Upper lobe of right lung (tissue), 1 donor: ENCODE measurements at regions not wholly inside any gene's neighbourhood (a gene's known extent, or its start where the extent isn't known, plus 50 kb on each side); places are given as distances from the start of the nearest gene placed in this dataset.
A peak's percentile ranks its signal among the peaks of the same experiment; 100 is the strongest.

Experiments used
- ATAC-seq: fragments of 200-7000 bp; cut with Tn5 transposase; one replicate; pipeline ENCODE4 v1.9.1; 2020; ENCODE audit warnings: mild to moderate bottlenecking, moderate library complexity
- DNase-seq: peaks from one replicate; pipeline ENCODE4 v3.0.0-alpha.2; 2020
- H3K27ac ChIP-seq: fragments of 200-600 bp; one replicate; pipeline ENCODE4 v1.8.0; 2022
- H3K27me3 ChIP-seq: fragments of 200-600 bp; one replicate; pipeline ENCODE4 v1.8.0; 2022; ENCODE audit warnings: mild to moderate bottlenecking
- H3K36me3 ChIP-seq: fragments of 200-600 bp; one replicate; pipeline ENCODE4 v1.8.0; 2022
- H3K4me1 ChIP-seq: fragments of 200-600 bp; one replicate; pipeline ENCODE4 v1.8.0; 2022
- H3K4me3 ChIP-seq: fragments of 200-600 bp; one replicate; pipeline ENCODE4 v1.8.0; 2022; ENCODE audit warnings: mild to moderate bottlenecking
- H3K9me3 ChIP-seq: fragments of 200-600 bp; one replicate; pipeline ENCODE4 v1.8.0; 2022
- intact Hi-C: fragments of 100-400 bp; cut with DNase I; formaldehyde crosslinking; loops from one replicate; pipeline ENCODE4 v1.11.0; 2022
- TF ChIP-seq, protein P1 (sequence below): fragments of 200-600 bp; IDR thresholded peaks from one replicate; pipeline ENCODE4 v1.8.0; 2022; ENCODE audit warnings: antibody characterized with exemption
- donor health status: DM: no; HTN: yes; CAD: no; lungs with severe emphysema.

DNA sequence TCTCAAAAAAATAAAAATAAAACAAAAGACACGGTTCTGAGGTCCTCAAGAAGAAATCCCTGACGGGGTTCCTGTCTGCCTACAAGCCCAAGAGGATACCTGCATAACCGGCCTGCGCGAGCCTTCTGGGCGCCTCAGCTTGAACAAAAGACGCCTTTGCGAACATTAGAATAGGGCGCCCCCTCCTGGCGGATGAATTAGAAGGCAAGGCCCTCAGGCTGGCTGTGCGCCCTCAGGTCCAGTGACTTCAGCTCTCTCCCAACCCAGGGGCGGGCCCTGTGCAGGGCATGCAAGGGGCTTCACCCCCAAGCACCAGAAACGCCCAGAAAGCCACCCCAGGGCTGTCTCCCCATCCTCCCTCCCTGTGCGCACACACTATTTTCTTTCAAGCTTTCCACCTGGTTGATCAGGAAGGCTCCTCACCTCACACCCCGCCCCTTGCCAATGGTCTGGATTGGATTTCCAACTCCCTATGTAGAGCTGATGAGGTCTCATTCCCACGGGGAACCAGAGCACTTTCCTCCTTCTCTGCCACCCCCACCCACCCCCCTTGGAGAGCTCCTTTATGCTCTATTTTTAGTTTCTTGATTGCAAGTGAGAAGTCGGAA lies 273.3 kb downstream of the BUD13 start:
- H3K27ac ChIP-seq: no peak overlapping the region
- H3K36me3 ChIP-seq: no peaks in the 10 kb centered on the region
- peaks cover 29% of the 10 kb centered on the region for H3K27me3 ChIP-seq
- TF ChIP-seq, protein P1, sequence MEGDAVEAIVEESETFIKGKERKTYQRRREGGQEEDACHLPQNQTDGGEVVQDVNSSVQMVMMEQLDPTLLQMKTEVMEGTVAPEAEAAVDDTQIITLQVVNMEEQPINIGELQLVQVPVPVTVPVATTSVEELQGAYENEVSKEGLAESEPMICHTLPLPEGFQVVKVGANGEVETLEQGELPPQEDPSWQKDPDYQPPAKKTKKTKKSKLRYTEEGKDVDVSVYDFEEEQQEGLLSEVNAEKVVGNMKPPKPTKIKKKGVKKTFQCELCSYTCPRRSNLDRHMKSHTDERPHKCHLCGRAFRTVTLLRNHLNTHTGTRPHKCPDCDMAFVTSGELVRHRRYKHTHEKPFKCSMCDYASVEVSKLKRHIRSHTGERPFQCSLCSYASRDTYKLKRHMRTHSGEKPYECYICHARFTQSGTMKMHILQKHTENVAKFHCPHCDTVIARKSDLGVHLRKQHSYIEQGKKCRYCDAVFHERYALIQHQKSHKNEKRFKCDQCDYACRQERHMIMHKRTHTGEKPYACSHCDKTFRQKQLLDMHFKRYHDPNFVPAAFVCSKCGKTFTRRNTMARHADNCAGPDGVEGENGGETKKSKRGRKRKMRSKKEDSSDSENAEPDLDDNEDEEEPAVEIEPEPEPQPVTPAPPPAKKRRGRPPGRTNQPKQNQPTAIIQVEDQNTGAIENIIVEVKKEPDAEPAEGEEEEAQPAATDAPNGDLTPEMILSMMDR: peak; percentile 61
- intact Hi-C loops: no loop called here
- ATAC-seq: peak; percentile 82
- peak; percentile 86 for DNase-seq
- H3K4me3 ChIP-seq: no peak overlapping the region
- no peaks in the 10 kb centered on the region for H3K9me3 ChIP-seq
- no peaks in the 10 kb centered on the region for H3K4me1 ChIP-seq

DNA sequence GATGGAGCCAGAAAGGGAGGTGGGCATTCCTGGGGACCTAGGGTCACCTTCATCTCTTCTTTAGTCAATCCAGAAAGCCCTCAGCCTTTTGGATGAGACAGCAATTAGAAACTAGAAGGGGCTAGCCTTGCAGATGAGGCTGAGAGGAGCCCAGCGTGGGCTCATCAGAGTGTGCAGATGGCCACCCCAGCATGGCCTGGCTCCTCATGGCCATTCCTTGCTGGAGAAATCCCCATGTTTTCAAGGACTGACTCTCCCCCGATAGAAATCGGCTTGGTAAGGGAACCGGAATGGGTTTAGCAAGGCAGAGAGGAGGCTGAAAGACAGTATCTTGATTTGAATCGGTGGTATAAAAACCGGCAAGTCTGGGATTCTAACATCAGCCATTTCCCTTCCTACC lies 274.6 kb downstream of the BUD13 start:
- no peak for ATAC-seq
- H3K4me1 ChIP-seq: no peaks in the 10 kb centered on the region
- H3K36me3 ChIP-seq: no peaks in the 10 kb centered on the region
- H3K9me3 ChIP-seq: no peaks in the 10 kb centered on the region
- TF ChIP-seq, protein P1: no peak
- H3K27me3 ChIP-seq: peaks cover 29% of the 10 kb centered on the region
- no peak overlapping the region for H3K27ac ChIP-seq
- H3K4me3 ChIP-seq: no peak overlapping the region
- intact Hi-C loops: no loop called here
- no peak for DNase-seq

DNA sequence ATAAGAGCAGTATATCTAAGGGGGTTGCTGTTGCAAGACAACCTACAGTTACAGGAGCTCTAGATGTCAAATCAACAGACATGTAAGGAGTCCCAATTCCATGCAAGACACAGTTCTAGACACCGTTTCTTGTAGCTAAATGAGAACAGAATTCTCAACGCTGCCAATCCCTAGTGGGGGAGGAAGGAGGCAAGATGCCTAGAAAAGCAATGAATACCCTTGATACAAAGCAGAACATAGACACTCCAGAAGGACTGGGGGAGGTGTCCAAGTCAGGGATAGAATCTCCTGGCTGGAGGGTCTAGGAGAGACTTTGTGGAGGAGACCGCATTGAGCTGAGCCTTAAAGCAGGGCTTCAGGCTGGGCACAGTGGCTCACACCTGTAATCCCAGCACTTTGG lies 280.2 kb downstream of the BUD13 start:
- peaks cover 10% of the 10 kb centered on the region for H3K27me3 ChIP-seq
- TF ChIP-seq, protein P1: no peak
- no peaks in the 10 kb centered on the region for H3K9me3 ChIP-seq
- H3K27ac ChIP-seq: no peak overlapping the region
- intact Hi-C loops: no loop called here
- H3K36me3 ChIP-seq: no peaks in the 10 kb centered on the region
- DNase-seq: no peak
- ATAC-seq: no peak
- no peak overlapping the region for H3K4me3 ChIP-seq
- no peaks in the 10 kb centered on the region for H3K4me1 ChIP-seq

DNA sequence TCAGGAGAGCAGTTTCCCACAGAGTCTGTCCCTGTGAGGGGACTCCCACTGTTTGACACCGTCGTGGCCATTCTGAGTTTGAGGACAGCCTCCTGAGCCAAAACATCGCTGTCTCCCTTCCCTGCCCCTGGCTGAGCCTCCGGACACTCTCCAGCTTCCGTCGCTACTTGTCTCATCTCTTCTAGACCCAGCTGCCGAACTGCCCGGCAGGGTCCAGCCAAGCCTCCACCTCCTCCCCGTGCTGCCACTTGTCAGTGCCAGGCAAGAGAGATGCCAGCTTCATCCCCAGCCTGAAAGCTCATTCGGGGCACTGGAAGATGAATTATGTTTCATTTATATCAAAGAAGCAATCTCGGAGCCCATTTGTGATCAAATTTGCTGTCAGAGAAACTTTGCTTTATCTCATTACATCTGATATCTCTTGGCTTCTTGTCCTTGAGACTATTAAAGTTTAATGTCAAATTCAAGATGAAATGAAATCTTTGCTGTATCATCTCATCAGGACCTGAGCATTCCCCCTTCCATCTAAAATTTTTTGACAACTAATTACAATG lies 283.9 kb downstream of the BUD13 start:
- DNase-seq: no peak
- Histone ChIP-seq H3K27ac (no peak overlapping the region), H3K4me3 (no peak overlapping the region), H3K9me3 (no peaks in the 10 kb centered on the region), H3K27me3 (peaks cover 23% of the 10 kb centered on the region), H3K4me1 (no peaks in the 10 kb centered on the region), H3K36me3 (no peaks in the 10 kb centered on the region)
- no peak for ATAC-seq
- TF ChIP-seq, protein P1: no peak
- intact Hi-C loops: no loop called here

DNA sequence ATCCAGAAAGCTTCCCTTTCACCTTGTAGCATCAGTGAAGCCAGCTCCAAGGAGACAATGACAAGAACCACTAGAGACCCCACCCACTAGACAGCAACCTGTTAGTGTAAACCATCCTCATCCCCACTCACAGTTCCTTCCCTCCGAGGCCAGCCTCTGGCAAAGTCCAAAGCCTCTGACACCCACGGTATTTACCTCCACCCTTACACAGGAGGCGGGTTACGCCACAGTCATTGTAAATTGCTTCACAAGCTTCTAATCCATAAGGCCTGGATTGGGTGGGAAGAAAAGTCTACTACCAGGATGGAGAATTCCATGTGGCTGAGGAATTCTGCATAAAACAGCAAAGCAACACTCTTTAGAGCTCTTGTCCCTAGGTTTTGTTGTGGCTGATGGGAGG lies 287.4 kb downstream of the BUD13 start:
- DNase-seq: no peak
- Histone ChIP-seq H3K4me3 (no peak overlapping the region), H3K27ac (no peak overlapping the region), H3K9me3 (no peaks in the 10 kb centered on the region), H3K36me3 (no peaks in the 10 kb centered on the region), H3K27me3 (peaks cover 20% of the 10 kb centered on the region), H3K4me1 (no peaks in the 10 kb centered on the region)
- TF ChIP-seq, protein P1: no peak
- intact Hi-C loops: no loop called here
- no peak for ATAC-seq

DNA sequence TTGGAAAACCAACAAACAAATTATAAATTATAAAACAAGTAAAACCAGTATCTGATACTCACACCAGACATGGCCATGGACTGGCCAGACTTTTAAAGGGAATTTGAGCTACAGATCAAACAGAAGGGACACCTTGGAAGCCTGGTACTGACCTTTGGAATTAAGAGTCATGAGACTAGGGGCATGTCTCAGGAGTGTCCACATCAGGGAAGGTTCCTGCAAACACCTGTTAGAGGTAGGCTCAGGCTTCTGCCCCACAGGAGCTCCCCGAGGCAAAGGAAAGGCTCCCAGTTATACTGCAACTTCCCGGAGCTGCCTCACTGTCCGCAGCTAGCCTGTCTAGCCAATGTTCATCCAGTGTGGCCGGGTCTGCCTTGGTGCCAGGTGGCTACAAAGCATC lies 290.1 kb downstream of the BUD13 start:
- intact Hi-C loops: no loop called here
- H3K27ac ChIP-seq: no peak overlapping the region
- H3K36me3 ChIP-seq: no peaks in the 10 kb centered on the region
- peaks cover 14% of the 10 kb centered on the region for H3K27me3 ChIP-seq
- TF ChIP-seq, protein P1: no peak
- no peaks in the 10 kb centered on the region for H3K9me3 ChIP-seq
- H3K4me3 ChIP-seq: no peak overlapping the region
- ATAC-seq (no peak), DNase-seq (no peak)
- H3K4me1 ChIP-seq: no peaks in the 10 kb centered on the region
